AG04450 (cell line): ENCODE measurements at regions not wholly inside any gene's neighbourhood (a gene's known extent, or its start where the extent isn't known, plus 50 kb on each side); places are given as distances from the start of the nearest gene placed in this dataset.

Source experiments
- CTCF ChIA-PET: fragments of 300-600, 350-600 bp; formaldehyde crosslinking; extraction: SDS; loops from one replicate; lab custom pipeline; 2022; ENCODE audit warnings: antibody characterized with exemption, inconsistent platforms; lab: Charles Lee
- POLR2A ChIA-PET: fragments of 350-600 bp; formaldehyde crosslinking; extraction: SDS; loops from one replicate; lab custom pipeline; 2021; ENCODE audit warnings: antibody characterized with exemption, inconsistent platforms; lab: Yijun Ruan, JAX
- DNase-seq: peaks from one replicate; pipeline ENCODE4 v3.0.0-alpha.2; 2011; ENCODE audit warnings: low read depth, low spot score
- H3K27ac ChIP-seq: one replicate; pipeline ENCODE4 v1.5.1; 2012; ENCODE audit warnings: low read depth, low read length, control low read depth
- H3K27me3 ChIP-seq: one replicate; pipeline ENCODE4 v1.6.0; 2012; ENCODE audit warnings: low read length; ENCODE audit not compliant: control insufficient read depth, insufficient read depth
- H3K4me3 ChIP-seq: 2 replicates; pipeline ENCODE4 v1.5.1; 2011; ENCODE audit warnings: mild to moderate bottlenecking, low read depth, low read length, control low read depth
- H3K9me3 ChIP-seq: 2 replicates; pipeline ENCODE4 v1.5.1; 2012; ENCODE audit warnings: low read length; ENCODE audit not compliant: control insufficient read depth, insufficient read depth
- TF ChIP-seq, protein P1 (sequence below): IDR thresholded peaks from 2 replicates; pipeline ENCODE4 v1.5.1; 2011; ENCODE audit warnings: low read depth, low read length, control low read depth, inconsistent platforms

DNA sequence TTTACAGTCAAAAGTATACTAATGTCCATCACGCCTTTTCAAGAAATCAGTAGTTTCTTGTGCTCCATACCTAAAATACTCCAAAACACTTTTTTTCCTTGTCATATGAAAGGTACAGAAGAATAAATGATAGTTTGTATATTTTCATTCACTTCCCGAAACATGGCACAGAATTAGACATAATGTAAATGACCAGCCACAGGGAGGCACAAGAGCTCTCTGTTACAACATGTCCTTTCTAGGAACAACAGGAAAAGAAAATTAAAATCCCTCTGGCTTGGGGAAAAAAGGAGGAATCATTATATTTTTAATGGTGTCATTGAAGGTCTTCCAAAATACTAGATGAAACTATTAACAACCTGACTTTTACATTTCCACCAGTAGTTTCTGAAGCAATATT is 331.2 kb downstream of the ACTR3B start:
- TF ChIP-seq, protein P1, sequence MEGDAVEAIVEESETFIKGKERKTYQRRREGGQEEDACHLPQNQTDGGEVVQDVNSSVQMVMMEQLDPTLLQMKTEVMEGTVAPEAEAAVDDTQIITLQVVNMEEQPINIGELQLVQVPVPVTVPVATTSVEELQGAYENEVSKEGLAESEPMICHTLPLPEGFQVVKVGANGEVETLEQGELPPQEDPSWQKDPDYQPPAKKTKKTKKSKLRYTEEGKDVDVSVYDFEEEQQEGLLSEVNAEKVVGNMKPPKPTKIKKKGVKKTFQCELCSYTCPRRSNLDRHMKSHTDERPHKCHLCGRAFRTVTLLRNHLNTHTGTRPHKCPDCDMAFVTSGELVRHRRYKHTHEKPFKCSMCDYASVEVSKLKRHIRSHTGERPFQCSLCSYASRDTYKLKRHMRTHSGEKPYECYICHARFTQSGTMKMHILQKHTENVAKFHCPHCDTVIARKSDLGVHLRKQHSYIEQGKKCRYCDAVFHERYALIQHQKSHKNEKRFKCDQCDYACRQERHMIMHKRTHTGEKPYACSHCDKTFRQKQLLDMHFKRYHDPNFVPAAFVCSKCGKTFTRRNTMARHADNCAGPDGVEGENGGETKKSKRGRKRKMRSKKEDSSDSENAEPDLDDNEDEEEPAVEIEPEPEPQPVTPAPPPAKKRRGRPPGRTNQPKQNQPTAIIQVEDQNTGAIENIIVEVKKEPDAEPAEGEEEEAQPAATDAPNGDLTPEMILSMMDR: no peak
- Histone ChIP-seq H3K27ac (no peak overlapping the region), H3K9me3 (peaks cover 60% of the 10 kb centered on the region), H3K27me3 (no peaks in the 10 kb centered on the region), H3K4me3 (no peak overlapping the region)
- CTCF ChIA-PET: no interaction called here
- POLR2A ChIA-PET: no interaction called here
- DNase-seq: no peak

DNA sequence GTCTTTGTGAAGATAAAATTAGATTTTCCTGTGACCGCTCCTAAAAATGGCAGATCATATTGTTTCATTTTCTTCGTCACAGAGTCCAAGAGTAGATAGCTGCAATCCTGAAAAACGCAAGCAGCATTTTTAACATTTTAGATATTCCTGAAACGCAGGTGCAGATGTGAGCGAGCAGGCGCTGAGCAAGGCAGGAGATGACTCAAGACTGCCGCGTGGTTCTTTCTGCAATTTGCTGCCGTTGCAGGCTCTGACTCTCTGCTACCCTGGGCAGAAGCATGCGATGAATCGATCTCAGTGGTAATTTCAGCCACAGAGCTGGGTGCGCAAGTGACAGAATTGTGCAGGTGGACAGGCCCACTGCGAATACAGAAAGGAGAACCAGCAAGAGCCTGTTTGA is 331.9 kb downstream of the ACTR3B start:
- CTCF ChIA-PET: no interaction called here

DNA sequence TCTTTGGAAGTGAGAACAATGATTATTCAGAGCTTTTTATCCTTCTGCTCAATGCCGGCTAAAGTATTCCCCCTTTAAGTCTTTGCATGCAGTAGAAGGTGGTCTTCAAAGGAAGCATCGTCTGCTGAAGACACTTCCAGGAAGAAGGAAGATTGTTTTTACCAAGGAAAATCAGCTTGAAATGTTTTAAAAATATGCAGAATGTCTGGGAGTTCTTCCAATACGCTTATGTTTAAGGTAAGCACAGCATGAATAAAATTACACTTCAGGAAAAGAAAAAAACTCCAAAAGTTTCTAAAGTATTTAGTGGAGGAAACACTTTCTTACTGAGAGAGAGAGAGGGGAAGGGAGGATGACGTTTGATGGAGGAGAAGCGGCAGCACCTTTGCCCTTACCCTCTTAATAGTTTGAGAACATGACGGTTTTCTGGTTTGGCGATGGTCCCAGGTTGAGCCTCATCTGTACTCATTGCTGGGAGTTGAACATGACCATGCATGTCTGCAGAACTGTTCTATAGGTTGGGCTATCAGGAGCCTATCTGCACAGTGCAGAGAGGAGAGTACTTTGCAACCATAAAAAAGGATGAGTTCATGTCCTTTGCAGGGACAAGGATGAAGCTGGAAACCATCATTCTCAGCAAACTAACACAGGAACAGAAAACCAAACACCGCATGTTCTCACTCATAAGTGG is 338.1 kb downstream of the ACTR3B start:
- ChIA-PET CTCF (no interaction called here), POLR2A (no interaction called here)
- DNase-seq: no peak
- peaks cover 37% of the 10 kb centered on the region for H3K9me3 ChIP-seq
- H3K4me3 ChIP-seq: no peak overlapping the region
- no peak overlapping the region for H3K27ac ChIP-seq
- no peaks in the 10 kb centered on the region for H3K27me3 ChIP-seq
- TF ChIP-seq, protein P1: no peak

More for the DNA sequence above, 331.9 kb downstream of the ACTR3B start:
- Histone ChIP-seq H3K9me3 (peaks cover 53% of the 10 kb centered on the region), H3K27me3 (no peaks in the 10 kb centered on the region), H3K4me3 (no peak overlapping the region), H3K27ac (no peak overlapping the region)
- POLR2A ChIA-PET: no interaction called here
- TF ChIP-seq, protein P1: no peak
- DNase-seq: no peak

DNA sequence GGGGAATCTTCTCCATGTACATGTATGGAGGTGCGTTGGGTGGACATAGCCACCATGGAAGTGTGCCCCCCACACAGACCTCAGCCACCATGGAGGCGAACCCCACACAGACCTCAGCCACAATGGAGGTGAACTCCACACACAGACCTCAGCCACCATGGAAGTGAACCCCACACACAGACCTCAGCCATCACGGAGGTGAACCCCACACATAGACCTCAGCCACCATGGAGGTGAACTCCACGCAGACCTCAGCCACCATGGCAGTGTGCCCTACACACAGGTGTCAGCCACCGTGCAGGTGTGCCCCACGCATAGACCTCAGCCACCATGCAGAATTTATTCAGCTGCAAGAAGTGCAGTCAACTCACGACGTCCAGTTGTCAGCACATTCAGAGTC is 339.7 kb downstream of the ACTR3B start:
- CTCF ChIA-PET: no interaction called here

DNA sequence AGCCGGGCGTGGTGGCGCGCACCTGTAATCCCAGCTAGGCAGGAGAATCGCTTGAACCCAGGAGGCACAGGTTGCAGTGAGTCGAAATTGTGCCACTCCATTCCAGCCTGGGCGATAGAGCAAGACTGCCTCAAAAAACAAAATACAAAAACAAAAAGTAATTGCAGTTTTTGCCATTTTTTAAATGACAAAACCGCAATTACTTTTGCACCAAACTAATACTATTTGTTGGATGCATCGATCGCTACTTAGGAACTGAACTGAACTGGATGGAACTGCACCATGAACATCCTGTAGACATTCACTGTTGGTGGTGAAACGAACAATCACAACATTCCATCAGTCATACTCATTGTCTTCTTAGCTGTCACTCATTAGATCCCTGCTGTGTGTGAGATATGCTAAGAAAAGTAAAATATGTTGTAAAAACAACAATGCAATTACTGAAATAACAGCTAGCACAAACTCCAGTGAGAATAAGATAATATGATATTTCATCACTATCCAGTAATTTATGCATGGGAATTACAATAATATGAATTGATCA is 341.2 kb downstream of the ACTR3B start:
- H3K27me3 ChIP-seq: no peaks in the 10 kb centered on the region
- ChIA-PET POLR2A (no interaction called here), CTCF (no interaction called here)
- H3K27ac ChIP-seq: no peak overlapping the region
- no peak for DNase-seq
- H3K4me3 ChIP-seq: no peak overlapping the region
- TF ChIP-seq, protein P1: no peak
- peaks cover 26% of the 10 kb centered on the region for H3K9me3 ChIP-seq

More for the DNA sequence above, 339.7 kb downstream of the ACTR3B start:
- TF ChIP-seq, protein P1: no peak
- Histone ChIP-seq H3K27me3 (no peaks in the 10 kb centered on the region), H3K9me3 (peaks cover 29% of the 10 kb centered on the region), H3K4me3 (no peak overlapping the region), H3K27ac (no peak overlapping the region)
- POLR2A ChIA-PET: no interaction called here
- DNase-seq: no peak
